LNCaP clone FGC (cell line): ENCODE measurements at regions not wholly inside any gene's neighbourhood (a gene's known extent, or its start where the extent isn't known, plus 50 kb on each side); places are given as distances from the start of the nearest gene placed in this dataset.

ENCODE experiments used
- DNase-seq: peaks from one replicate; pipeline ENCODE4 v3.0.0-alpha.2; 2011; ENCODE audit warnings: low read depth
- H3K4me3 ChIP-seq: 2 replicates; pipeline ENCODE4 v1.5.1; 2011; ENCODE audit warnings: mild to moderate bottlenecking, low read depth, low read length, control low read depth
- CTCF ChIP-seq: IDR thresholded peaks from 2 replicates; pipeline ENCODE4 v1.5.1; 2012; ENCODE audit warnings: mild to moderate bottlenecking; ENCODE audit not compliant: control insufficient read depth, insufficient read depth; ENCODE audit errors: extremely low read depth

GRCh38 chr6:147055821-147056392 is 148.3 kb upstream of the STXBP5 start:
- no peak for DNase-seq
- no peak for TF ChIP-seq CTCF
- no peak overlapping the region for H3K4me3 ChIP-seq

- no peak for DNase-seq
- no peak overlapping the region for H3K4me3 ChIP-seq
- no peak for TF ChIP-seq CTCF
These were observed 147.0 kb upstream of the STXBP5 start for GRCh38 chr6:147057188-147057587.

GRCh38 chr6:147057705-147058342 is 146.4 kb upstream of the STXBP5 start:
- no peak for TF ChIP-seq CTCF
- no peak for DNase-seq
- H3K4me3 ChIP-seq: no peak overlapping the region

- H3K4me3 ChIP-seq: no peak overlapping the region
- TF ChIP-seq CTCF: no peak
These were observed 145.3 kb upstream of the STXBP5 start for GRCh38 chr6:147058786-147059385.

GRCh38 chr6:147060636-147061035 is 143.6 kb upstream of the STXBP5 start:
- no peak for DNase-seq
- no peak for TF ChIP-seq CTCF
- H3K4me3 ChIP-seq: no peak overlapping the region

More at GRCh38 chr6:147058786-147059385, 145.3 kb upstream of the STXBP5 start:
- DNase-seq: no peak

GRCh38 chr6:147061252-147061651 is 143.0 kb upstream of the STXBP5 start:
- H3K4me3 ChIP-seq: no peak overlapping the region
- no peak for DNase-seq
- TF ChIP-seq CTCF: no peak
